SK-N-DZ (cell line): ENCODE measurements at regions not wholly inside any gene's neighbourhood (a gene's known extent, or its start where the extent isn't known, plus 50 kb on each side); places are given as distances from the start of the nearest gene placed in this dataset.
A peak's percentile ranks its signal among the peaks of the same experiment; 100 is the strongest.

Source experiments
- DNase-seq: peaks from one replicate; pipeline ENCODE4 v3.0.0-alpha.2; 2015; ENCODE audit warnings: low spot score

DNA sequence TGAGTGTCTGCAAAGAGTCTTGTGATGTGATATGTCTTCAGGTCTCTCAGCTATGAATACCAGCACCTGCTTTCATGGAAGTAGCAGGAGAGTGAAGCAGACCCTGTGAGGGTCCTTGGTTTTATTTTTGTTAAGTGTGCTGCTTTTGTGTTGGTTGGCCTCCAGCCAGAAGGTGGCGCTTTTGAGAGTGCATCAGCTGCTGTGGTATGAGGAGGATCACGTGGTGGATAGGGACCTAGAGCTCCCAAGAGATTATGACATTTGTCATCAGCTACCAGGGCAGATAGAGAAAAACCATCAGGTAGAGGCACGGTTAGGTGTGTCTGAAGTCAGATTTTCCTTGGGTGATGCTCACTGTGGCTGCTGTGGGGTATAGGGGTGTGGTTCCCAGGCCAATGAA, 1232.1 kb downstream of the MRPL39 start:
- DNase-seq, result no peak

DNA sequence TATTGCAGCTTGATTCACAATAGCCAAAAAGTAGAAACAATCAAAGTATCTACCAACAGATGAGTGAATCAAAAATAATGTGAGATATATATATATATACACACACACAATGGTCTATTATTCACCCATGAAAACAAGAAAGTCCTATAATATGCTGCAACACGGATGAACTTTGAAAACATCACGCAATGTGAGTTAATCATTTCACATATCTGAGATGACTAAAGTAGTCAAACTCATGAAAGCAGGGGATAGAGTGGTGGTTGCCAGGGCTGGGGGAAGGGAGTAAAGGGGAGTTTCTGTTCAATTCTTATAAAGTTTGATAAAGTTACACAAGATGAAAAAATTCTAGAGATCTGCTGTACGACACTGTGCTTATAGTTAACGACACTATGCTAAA, 1234.8 kb downstream of the MRPL39 start:
- no peak for DNase-seq

DNA sequence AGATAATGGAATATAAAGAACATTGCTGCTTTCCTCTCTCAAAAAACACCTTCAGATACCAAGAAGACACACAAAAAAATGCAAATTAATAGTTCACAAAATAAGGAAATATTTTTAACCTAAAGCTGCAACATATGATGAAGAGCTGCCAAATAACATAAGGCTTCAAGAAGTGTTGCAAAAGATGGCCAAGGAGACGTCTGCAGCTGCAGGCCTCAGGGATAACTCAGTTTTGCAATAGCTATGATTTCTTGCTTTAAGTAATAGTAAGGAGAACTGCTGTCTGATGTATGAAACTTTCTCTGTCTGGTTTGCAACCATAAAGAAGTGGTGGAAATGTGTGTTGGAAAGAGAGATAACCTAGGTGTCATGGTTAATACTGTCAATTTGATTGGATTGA, 1237.5 kb downstream of the MRPL39 start:
- no peak for DNase-seq

DNA sequence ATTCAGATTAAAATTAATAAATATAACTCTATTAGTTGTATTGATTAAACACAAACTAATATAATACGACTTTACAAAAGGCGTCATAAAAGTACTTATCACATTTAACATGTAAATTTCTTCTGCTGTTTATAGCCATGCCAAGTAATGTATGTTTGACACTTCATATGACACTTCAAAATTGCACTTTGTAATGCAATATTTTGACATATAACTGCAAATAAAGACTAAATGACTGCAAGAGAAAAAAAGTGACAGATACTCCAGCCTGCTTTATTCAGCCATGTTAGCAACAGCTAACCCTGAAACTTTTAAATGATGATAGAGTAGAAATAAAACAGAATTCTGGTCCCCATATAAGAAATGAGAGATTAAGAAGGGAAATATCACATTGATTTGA, 1238.0 kb downstream of the MRPL39 start:
- no peak for DNase-seq

DNA sequence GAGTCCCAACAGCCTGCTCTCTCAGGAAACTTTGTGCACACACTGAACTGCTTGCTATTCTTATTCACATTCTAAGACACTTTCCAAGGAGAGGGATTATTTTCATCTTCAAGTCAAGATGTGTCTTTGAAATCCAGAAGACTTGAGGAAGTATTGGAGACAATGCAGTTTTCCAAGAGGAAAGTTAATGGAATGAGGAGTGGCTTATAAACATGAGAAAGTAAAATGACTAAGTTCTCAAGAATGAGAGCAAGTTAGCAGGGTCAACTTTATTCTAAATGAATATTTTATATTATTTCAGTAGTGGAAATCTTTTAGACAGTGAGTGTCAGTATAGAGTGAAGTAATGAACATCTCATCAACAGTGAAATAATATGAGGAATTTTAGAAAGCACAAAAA, 1239.3 kb downstream of the MRPL39 start:
- no peak for DNase-seq

DNA sequence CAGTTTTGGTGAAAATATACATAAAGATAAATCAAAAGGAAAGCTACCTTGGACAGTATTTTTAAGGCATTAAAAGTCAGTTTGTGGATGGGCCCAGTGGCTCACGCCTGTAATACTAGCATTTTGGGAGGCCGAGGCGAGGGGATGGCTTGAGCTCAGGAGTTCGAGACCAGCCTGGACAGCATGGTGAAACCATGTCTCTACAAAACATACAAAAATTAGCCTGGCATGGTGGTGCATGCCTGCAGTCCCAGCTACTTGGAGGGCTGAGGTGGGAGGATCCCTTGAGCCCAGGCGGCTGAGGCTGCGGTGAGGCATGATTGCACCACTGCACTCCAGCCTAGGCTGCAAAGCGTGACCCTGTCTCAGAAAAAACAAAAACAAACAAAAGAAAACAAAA, 1253.8 kb downstream of the MRPL39 start:
- no peak for DNase-seq

DNA sequence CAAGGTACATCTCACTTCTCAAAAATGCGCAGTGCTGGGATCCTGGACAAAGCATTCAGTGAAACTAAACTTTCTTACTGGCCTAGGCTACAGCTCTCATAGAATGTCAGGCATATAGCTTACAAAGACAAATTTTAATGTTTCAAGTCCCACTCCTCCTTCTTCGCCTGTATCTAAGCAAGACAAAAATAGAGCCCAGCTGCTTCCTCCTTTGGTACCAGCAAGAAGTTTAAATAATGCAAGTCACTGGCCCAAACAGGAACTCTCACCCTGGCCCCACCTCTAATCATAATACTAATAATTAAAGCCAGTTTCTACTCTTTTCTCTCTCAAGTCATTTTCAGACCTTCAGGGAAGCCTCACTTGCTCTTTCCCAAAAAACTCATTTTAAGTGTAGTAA, 1267.9 kb downstream of the MRPL39 start:
- DNase-seq, result no peak

DNA sequence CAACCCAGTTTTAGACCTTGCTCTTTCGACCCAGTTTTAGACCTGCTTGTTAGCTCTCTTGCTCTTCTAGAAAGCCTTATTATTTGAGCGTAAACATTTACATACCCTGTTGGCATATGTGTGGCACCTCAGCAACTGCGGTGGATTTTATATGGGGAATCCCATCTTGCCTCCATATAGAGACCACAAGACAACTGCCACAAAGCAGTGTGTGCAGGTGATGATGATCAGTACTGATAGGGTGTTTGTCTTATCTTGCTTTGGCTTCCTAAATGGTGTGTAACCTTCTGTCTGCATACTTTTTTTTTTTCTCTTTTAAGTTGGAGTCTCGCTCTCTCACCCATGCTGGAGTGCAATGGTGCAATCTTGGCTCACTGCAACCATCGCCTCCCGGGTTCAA, 1270.8 kb downstream of the MRPL39 start:
- no peak for DNase-seq

DNA sequence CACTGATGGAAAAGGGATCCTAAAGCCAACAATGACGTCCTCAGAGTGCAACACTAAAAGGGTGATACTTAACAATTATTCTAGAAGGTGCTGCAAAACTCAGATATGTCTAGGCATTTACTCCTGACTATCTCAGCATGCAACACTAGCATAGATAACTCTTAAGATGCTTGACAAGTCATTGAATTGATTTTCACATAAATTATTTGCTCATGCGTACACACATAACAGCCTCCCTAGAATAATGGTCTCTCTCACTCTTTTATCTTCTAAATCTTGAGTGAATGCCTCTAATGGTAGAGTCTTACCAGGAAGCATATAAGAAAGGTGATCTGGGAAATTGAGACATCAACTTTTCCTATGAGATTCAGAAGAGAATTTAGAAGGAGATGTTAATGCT, 1283.7 kb downstream of the MRPL39 start:
- DNase-seq, result no peak

DNA sequence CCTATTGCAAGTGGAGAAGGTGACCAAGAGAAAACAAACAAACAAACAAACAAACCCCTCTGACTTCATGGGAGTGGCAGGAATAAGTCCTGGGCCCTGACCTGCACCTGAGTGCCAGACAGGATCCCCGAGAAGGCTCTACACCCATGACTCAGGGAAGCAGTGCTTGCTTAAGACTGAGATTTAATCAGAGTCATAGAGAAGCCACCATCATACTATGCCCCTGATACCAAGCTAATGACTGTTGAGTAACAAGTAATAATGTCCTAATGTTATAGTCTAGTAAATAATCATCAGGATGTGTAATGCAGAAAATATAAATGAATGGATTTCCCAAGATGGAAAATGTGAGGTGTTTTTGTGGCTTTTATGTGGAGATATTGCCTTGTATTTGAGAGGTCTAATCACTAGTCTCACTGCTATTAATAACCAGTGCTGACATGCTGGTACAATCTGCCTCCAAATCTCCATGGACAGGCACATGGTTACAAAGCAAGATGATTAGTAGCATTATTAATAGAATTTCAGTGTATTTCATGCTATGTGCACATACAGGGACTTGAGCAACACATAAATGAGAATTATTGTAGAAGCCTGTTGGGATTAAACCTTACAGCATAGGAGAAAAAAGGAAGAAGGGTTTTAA, 1290.9 kb downstream of the MRPL39 start:
- DNase-seq, result no peak

DNA sequence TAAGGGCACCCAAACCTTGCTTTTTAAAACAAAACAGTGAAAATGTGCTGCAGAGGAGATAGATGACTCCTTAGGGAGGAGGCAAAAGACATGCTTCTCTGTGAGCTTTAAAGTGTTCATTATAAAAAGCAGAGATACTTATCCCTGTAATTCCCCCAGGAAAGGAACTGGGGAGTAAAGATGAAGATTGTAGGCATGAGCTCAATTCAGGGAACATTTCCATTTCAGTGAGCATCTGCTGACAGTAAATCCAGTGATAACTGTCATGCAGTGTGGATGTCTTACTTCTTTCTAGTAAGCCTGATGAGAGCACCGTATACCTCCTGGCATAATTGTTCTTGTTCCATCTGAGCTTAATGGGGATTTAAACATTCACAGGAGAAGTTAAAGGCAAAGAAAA, 1296.5 kb downstream of the MRPL39 start:
- DNase-seq, result peak; percentile 65

DNA sequence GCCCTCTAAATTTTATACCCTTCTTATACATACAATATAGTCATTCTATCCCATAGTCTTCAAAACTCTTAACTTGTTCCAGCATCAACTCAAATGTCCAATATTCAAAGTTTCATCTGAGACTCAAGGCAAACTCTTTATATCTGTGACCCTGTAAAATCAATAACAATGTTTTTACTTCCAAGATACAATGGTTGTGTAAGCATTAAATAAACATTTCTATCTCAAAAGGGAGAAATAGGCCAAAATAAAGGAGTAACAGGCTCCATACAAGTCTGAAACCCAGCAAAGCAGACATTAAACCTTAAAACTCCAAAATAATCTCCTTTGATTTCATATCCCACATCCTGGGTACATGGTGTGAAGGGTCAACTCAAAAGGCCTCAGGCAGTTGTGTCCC, 1299.1 kb downstream of the MRPL39 start:
- DNase-seq, result no peak

DNA sequence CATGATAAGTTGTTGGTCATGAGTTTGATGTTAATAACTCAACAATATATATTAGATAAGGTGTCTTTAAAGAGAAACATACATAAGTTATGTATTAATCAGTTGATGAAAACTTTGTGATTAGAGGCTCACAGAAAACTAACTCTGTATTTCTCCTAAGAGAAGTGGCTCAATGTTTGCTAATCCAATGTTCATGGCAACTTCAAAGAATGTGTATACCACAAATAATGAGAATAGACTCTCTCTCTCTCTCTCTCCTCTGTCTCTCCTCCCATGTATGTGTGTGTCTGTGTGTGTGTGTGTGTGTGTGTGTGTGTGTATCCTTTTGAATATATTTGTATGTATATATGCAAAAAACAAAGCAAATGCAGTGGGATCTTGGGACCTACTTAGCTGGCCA, 1304.9 kb downstream of the MRPL39 start:
- no peak for DNase-seq

DNA sequence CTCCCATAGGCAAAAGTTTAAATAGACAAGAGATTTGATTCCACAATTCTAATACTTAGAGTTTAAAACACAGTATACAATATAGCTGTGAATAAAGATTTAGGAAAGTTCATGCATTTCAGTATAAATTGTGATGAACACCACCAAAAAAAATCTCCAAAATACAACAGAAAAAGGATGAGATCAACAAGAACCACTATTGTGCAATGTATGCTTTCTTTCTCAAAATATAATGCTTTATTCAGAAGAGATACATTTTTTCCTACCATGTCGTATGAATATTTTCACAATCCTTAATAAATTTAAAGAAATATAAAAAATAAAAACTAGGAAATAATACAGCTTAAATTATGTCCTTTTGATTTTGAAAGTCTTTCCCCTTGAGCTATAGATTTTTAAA, 1309.2 kb downstream of the MRPL39 start:
- no peak for DNase-seq

DNA sequence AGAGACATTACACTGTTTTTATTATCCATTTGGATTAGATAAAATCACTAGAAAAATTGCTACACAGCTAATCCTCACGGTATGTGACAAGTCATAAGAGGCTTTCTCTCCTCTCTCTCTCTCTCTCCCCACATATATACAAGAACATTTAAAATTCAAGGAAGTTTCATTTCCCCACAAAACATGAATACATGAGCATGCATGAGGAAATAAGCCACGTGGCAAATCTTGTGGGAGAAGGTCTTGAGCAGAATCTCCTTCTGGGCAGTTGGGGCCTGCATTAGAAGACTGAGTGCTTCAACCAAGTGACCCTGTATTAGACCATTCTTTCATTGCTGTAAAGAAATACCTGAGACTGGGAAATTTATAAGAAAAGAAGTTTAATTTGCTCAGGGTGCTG, 1313.1 kb downstream of the MRPL39 start:
- DNase-seq, result no peak

DNA sequence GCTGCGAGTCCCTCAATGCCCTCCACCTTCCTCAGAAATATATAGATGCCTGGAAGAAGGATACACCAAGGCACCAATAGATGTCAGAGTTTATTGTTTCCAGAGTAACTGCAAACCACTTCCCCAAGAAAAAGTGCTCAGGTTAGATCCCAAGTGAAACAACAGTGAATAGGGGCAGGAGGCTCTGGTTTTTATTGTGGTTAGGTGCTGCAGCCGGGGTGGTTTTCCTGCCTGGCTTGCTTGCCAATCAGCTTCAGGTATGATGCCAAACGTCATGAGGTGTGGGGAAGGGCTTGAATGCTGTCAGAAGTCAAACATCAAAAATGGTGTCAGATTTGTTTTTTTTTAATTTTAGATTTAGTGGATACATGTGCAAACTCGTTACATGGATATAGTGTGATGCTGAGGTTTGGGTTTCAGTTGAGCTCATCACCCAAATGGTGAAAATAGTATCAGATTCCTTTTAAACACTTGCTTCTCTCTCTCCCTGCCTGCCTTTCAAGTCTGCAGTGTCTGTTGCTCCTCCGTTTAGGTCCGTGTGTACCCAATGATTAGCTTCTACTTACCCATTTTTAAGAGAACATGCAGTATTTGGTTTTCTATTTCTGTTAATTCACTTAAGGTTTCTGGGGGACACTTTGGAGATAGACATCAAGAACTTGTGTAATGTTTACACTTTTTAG, 1317.0 kb downstream of the MRPL39 start:
- no peak for DNase-seq

DNA sequence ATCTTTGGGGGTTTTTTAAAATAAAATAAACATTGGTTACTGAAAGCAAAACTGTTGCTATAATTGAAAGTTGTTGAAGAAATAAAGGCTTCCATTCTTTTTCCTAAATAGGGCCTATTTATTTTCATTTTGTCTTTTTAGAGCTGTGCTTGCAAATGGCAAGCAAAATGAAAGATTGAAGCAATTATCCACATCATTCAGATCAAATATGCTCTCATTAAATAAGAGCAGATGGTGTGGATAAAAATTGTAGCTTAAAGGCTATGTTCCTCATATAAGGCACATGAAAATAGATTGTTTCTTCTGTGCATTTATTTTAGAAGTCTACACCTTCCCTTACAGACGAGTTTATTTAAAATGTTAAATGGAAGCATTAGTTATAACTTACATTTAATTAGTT, 1317.7 kb downstream of the MRPL39 start:
- DNase-seq, result no peak

DNA sequence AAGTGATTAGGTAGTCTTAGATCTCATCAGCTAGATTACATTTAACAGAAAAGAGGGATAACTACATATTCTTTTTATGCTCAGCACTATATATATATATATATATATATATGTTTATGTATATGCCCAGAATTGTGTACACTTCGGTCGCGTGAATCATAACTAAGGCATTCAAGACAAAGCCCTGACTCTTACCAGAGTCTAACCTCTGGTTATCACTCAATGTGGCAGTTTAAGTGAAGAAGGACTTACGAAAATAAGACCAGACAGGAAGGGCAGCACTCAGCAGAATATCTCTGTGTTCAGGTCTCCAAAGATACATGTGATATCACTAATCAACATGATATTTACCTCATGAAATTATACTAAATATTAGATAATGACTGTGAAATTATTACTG, 1326.7 kb downstream of the MRPL39 start:
- no peak for DNase-seq

DNA sequence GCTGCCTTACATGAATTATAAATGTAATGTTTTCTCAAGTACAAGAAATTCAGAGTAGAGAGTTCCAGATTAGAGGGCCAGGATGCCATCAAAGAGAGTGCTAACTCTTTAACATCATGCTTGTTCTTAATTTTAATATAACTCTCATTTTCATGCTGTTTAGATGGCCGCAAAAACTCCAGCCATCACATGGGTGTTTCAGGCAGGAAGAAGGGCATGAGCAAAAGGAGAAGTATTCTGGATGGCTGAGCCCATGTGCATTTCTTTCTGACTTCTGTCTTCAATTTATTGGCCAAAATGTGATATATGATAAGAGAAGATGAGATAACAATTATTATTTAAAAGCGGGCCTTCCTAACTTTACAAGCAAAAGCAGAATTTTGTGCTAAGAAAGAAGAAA, 1328.6 kb downstream of the MRPL39 start:
- DNase-seq, result no peak

DNA sequence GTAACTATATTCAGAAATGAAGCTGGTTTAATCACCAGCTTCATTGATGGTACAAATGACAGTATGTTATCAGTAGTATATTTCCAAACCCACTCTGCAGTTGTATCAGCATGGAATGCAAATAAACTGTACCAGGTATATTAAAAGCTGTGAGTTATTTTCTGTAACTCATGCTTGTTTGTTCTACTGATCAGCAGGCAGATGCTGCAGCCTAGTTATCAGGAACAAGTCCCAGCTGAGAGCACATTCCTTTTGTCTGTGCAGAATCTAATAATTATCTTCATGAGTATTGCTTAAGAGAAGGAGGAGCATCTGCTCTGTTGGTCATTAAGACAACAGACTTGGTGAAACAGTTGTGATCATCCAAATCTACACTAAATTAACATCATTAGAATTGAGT, 1331.1 kb downstream of the MRPL39 start:
- DNase-seq, result no peak

DNA sequence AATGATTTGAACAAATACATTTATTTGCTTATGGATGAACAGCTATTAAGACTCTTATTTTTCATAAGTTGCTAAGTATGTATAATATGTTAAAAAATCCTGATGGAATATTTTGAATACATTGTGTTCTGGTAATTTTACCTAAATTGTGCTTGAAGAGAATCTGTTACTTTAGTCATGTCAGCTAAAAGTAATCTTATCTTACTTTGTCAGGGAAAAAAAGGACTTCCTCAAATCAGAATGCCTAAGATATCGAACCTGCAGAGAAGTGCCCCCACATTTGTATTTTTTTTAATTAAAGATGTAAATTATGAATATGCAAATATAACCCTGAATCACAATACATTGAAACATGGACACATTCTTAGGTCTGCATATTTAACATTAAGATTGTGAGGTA, 1331.7 kb downstream of the MRPL39 start:
- no peak for DNase-seq

DNA sequence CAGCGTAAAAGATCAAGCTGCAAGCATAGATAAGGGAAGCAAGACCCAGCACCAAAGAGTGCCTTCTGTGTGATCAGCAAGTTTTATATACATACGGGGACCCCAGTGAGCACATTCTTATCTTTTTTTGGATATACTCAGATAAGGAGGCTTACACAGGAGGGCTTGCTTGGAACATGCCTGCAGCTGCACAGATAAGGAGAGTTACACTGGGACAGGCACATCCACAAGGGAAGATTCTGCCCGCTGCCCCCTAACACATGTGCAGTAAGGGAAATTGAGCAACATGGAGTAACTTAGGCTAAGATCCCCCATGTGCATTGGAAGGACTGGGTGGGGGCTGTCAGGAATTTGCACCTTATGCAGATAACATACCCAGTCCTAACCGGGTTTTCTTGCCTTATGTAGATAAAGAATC, 1334.8 kb downstream of the MRPL39 start:
- DNase-seq, result no peak

DNA sequence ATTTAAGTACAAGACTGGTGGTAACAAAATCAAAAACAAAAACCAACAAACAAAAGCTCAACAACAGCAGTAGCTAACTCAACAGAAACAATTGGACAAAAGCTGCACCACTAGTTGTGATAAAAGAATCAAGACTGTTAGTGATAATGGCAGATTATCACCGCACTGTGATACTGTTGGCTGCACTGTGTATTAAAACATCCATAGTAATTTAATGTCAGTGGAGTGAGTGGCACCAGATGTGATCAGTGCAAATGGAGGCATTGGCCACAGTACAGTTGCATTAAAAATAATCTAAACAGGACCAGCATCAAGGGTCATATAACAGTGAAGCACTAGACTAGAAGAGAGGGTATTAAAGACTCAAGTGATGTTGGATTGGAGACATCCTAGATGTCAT, 1341.3 kb downstream of the MRPL39 start:
- no peak for DNase-seq

DNA sequence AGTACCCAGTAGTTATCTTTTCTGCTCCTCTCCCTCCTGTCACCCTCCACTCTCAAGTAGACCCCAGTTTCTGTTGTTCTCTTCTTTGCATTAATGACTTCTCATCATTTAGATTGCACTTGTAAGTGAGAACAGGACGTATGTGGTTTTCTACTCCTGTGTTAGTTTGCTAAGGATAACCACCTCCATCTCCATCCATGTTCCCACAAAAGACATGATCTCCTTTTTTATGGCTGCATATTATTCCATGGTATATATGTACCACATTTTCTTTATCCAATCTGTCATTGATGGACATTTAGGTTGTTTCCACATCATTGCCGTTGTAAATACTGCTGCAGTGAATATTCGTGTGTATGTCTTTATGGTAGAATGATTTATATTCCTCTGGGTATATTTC, 1346.5 kb downstream of the MRPL39 start:
- no peak for DNase-seq
